ENCODE measurements at regions not wholly inside any gene's neighbourhood (a gene's known extent, or its start where the extent isn't known, plus 50 kb on each side); places are given as distances from the start of the nearest gene placed in this dataset.

- DNase-seq (ENCODE audit: low read depth, low spot score) = no peak
These were observed 1747.1 kb upstream of the SEL1L start for GRCh38 chr14:83280719-83281118.

- DNase-seq (ENCODE audit: low read depth, low spot score) = no peak
These were observed 1749.1 kb upstream of the SEL1L start for GRCh38 chr14:83282706-83283105.

GRCh38 chr14:83287300-83287699, 1753.6 kb upstream of the SEL1L start:
- no peak for DNase-seq (ENCODE audit: low read depth, low spot score)

- no peak for DNase-seq (ENCODE audit: low read depth, low spot score)
These were observed 1755.7 kb upstream of the SEL1L start for GRCh38 chr14:83289390-83289789.

GRCh38 chr14:83289896-83290295, 1756.2 kb upstream of the SEL1L start:
- no peak for DNase-seq (ENCODE audit: low read depth, low spot score)

- no peak for DNase-seq (ENCODE audit: low read depth, low spot score)
These were observed 1756.8 kb upstream of the SEL1L start for GRCh38 chr14:83290447-83290846.

GRCh38 chr14:83291714-83292113, 1758.1 kb upstream of the SEL1L start:
- DNase-seq (ENCODE audit: low read depth, low spot score) = no peak

- DNase-seq (ENCODE audit: low read depth, low spot score) = no peak
These were observed 1761.3 kb upstream of the SEL1L start for GRCh38 chr14:83294941-83295340.

GRCh38 chr14:83297361-83297760, 1763.7 kb upstream of the SEL1L start:
- DNase-seq (ENCODE audit: low read depth, low spot score) = no peak

GRCh38 chr14:83298016-83298415, 1764.4 kb upstream of the SEL1L start:
- peak; percentile 59 for DNase-seq (ENCODE audit: low read depth, low spot score)

GRCh38 chr14:83300476-83301064, 1766.9 kb upstream of the SEL1L start:
- peak; percentile 12 for DNase-seq (ENCODE audit: low read depth, low spot score)

- no peak for DNase-seq (ENCODE audit: low read depth, low spot score)
These were observed 1768.1 kb upstream of the SEL1L start for GRCh38 chr14:83301791-83302190.

- no peak for DNase-seq (ENCODE audit: low read depth, low spot score)
These were observed 1775.6 kb upstream of the SEL1L start for GRCh38 chr14:83309211-83309610.

GRCh38 chr14:83309833-83310232, 1776.2 kb upstream of the SEL1L start:
- no peak for DNase-seq (ENCODE audit: low read depth, low spot score)

GRCh38 chr14:83312511-83312910, 1778.9 kb upstream of the SEL1L start:
- DNase-seq (ENCODE audit: low read depth, low spot score) = no peak

- no peak for DNase-seq (ENCODE audit: low read depth, low spot score)
These were observed 1781.1 kb upstream of the SEL1L start for GRCh38 chr14:83314764-83315163.

- DNase-seq (ENCODE audit: low read depth, low spot score) = no peak
These were observed 1782.7 kb upstream of the SEL1L start for GRCh38 chr14:83316356-83316755.

GRCh38 chr14:83320837-83321236, 1787.2 kb upstream of the SEL1L start:
- DNase-seq (ENCODE audit: low read depth, low spot score) = no peak

GRCh38 chr14:83331513-83331912, 1797.9 kb upstream of the SEL1L start:
- DNase-seq (ENCODE audit: low read depth, low spot score) = no peak

GRCh38 chr14:83342590-83342989, 1808.9 kb upstream of the SEL1L start:
- DNase-seq (ENCODE audit: low read depth, low spot score) = no peak

- no peak for DNase-seq (ENCODE audit: low read depth, low spot score)
These were observed 1814.2 kb upstream of the SEL1L start for GRCh38 chr14:83347874-83348273.

- no peak for DNase-seq (ENCODE audit: low read depth, low spot score)
These were observed 1822.0 kb upstream of the SEL1L start for GRCh38 chr14:83355609-83356008.

GRCh38 chr14:83356080-83356479, 1822.4 kb upstream of the SEL1L start:
- DNase-seq (ENCODE audit: low read depth, low spot score) = no peak

GRCh38 chr14:83372271-83372670, 1838.6 kb upstream of the SEL1L start:
- DNase-seq (ENCODE audit: low read depth, low spot score) = no peak

All from brain pericyte (primary cell).